HCT116 (cell line): ENCODE measurements at regions not wholly inside any gene's neighbourhood (a gene's known extent, or its start where the extent isn't known, plus 50 kb on each side); places are given as distances from the start of the nearest gene placed in this dataset.

Experiments used
- CTCF ChIP-seq, 3 experiments: fragments of 200-600 bp in 1 of 3; sonication (generic) in 1 of 3; IDR thresholded peaks in 2 of 3; conservative IDR thresholded peaks in 1 of 3; 2 replicates each; pipeline ENCODE4 v1.5.1; 2012 to 2017; ENCODE audit warnings: low read depth in 2 of 3, low read length in 2 of 3, antibody characterized with exemption in 1 of 3, borderline replicate concordance in 1 of 3, control low read depth in 1 of 3, mild to moderate bottlenecking in 1 of 3, mixed read lengths in 1 of 3, mixed run types in 1 of 3, moderate library complexity in 1 of 3; ENCODE audit not compliant: insufficient read depth in 1 of 3
- EGR1 ChIP-seq: IDR thresholded peaks from 2 replicates; pipeline ENCODE4 v1.6.1; 2012; ENCODE audit warnings: low read depth
- ELF1 ChIP-seq: IDR thresholded peaks from 2 replicates; pipeline ENCODE4 v1.6.1; 2012; ENCODE audit warnings: low read depth, borderline replicate concordance
- EZH2 ChIP-seq: fragments of 200-600 bp; sonication (generic); IDR thresholded peaks from 2 replicates; pipeline ENCODE4 v1.6.1; 2017; ENCODE audit warnings: antibody characterized with exemption, mixed run types
- EZH2phosphoT487 ChIP-seq: fragments of 200-600 bp; IDR thresholded peaks from 2 replicates; pipeline ENCODE4 v1.6.1; 2018; ENCODE audit warnings: antibody characterized with exemption, borderline replicate concordance
- JUND ChIP-seq: IDR thresholded peaks from 2 replicates; pipeline ENCODE4 v1.6.1; 2012
- POLR2A ChIP-seq: IDR thresholded peaks from 2 replicates; pipeline ENCODE4 v1.7.0; 2011; ENCODE audit warnings: borderline replicate concordance; ENCODE audit not compliant: insufficient read depth, insufficient read length; ENCODE audit errors: extremely low read depth
- RAD21 ChIP-seq: IDR thresholded peaks from 2 replicates; pipeline ENCODE4 v1.6.1; 2012; ENCODE audit warnings: low read depth, mild to moderate bottlenecking
- REST ChIP-seq: IDR thresholded peaks from 2 replicates; pipeline ENCODE4 v1.6.1; 2012; ENCODE audit warnings: low read depth
- SP1 ChIP-seq: IDR thresholded peaks from 2 replicates; pipeline ENCODE4 v1.6.1; 2012; ENCODE audit warnings: low read depth
- SRF ChIP-seq: IDR thresholded peaks from 2 replicates; pipeline ENCODE4 v1.6.1; 2012; ENCODE audit warnings: low read depth
- TF ChIP-seq, protein P1 (sequence below): IDR thresholded peaks from 2 replicates; pipeline ENCODE4 v1.6.1; 2011; ENCODE audit warnings: mild to moderate bottlenecking, low read length, moderate library complexity; ENCODE audit not compliant: insufficient replicate concordance; ENCODE audit errors: extremely low read depth

DNA sequence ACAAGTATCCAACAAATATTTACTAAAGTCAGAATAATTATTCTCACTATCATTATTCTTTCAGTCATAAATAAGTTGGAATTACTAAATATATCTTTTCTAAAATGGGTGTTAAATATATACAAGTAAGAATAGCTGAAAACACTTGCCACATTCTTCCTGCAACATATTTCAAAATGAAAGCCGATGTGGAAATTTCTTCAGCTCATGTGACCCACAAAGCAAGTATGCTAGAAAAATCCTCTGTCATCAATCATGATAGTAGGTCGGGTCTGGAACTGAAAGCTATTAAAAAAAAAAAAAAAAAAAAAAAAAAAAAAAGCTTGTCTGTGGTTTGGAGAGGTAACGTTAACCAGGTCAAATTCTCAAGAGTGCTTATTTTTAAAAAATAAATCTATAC lies 344.7 kb downstream of the NEBL start:
- TF ChIP-seq RAD21: no peak
- TF ChIP-seq REST: no peak
- TF ChIP-seq EZH2phosphoT487: no peak
- no peak for TF ChIP-seq JUND
- TF ChIP-seq SP1: no peak
- TF ChIP-seq CTCF (IDR thresholded peaks at IDR 0.05 in 2 of 3, conservative IDR thresholded peaks at IDR 0.05 in 1 of 3; ENCODE audit: borderline replicate concordance in 1 of 3, insufficient read depth in 1 of 3, low read depth in 2 of 3, low read length in 2 of 3): no peak
- TF ChIP-seq EZH2: no peak
- TF ChIP-seq POLR2A: no peak
- no peak for TF ChIP-seq ELF1
- no peak for TF ChIP-seq SRF
- TF ChIP-seq, protein P1, sequence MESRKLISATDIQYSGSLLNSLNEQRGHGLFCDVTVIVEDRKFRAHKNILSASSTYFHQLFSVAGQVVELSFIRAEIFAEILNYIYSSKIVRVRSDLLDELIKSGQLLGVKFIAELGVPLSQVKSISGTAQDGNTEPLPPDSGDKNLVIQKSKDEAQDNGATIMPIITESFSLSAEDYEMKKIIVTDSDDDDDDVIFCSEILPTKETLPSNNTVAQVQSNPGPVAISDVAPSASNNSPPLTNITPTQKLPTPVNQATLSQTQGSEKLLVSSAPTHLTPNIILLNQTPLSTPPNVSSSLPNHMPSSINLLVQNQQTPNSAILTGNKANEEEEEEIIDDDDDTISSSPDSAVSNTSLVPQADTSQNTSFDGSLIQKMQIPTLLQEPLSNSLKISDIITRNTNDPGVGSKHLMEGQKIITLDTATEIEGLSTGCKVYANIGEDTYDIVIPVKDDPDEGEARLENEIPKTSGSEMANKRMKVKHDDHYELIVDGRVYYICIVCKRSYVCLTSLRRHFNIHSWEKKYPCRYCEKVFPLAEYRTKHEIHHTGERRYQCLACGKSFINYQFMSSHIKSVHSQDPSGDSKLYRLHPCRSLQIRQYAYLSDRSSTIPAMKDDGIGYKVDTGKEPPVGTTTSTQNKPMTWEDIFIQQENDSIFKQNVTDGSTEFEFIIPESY: no peak
- TF ChIP-seq EGR1: no peak
